GM21526 (cell line): ENCODE measurements at regions not wholly inside any gene's neighbourhood (a gene's known extent, or its start where the extent isn't known, plus 50 kb on each side); places are given as distances from the start of the nearest gene placed in this dataset.
A peak's percentile ranks its signal among the peaks of the same experiment; 100 is the strongest.
"Not testable (repeated sequence)": the region's sequence is repeated elsewhere in the genome, so short reads cannot be mapped to it uniquely, and the experiment has no call there.

Experiments
- ATAC-seq: cut with Tn5 transposase; IDR thresholded peaks from one replicate; pipeline ENCODE4 v1.9.1; 2021; ENCODE audit warnings: moderate library complexity; ENCODE audit not compliant: unreplicated experiment, low FRiP score

DNA sequence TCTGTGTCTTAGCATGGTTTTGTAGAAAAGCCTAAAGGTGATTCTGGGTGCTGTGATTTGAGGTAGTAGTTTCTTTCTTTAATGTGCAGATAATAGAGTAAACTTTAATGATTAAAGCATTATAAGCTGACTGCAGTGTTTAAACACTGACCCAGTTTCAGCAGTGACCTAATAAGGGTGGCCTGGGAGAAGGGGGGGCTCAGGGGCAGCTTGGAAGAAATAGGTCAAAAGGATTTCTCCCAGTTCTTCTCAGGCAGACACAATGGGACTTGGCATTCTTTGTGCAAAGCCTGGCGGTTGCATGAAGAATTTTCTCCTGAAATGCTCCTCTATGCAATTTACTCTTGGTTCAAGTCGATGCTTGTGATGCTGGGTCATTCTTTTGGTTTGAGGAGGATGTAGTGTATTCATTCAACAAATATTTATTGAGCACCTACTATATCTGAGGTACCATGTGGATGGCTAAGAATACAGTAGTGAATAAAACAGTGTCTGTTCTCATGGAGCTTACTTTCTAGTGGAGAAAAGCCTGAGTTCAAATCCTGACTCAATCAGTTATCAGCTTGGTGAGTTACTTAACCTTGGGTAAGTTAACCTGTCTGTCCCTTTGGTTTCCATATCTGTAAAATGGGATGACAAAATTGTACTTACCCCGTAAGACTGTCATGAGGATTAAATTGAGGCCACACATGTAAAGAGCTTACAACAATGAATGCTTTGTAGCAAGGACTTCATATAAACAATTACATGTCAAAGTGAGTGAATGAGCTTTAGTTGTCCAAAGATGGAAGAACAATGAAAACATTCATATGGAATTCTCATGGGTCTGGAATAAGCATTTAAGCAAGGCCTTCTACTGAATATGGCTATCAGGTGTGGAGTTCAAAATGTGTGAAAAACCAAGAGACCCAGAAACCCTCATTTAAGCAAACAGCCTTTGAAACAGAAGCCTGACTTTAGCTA, 210.2 kb downstream of the KCNRG start:
- no peak for ATAC-seq

- ATAC-seq, result peak; percentile 45
These were observed 211.4 kb downstream of the KCNRG start for GRCh38 chr13:50226515-50227155.

DNA sequence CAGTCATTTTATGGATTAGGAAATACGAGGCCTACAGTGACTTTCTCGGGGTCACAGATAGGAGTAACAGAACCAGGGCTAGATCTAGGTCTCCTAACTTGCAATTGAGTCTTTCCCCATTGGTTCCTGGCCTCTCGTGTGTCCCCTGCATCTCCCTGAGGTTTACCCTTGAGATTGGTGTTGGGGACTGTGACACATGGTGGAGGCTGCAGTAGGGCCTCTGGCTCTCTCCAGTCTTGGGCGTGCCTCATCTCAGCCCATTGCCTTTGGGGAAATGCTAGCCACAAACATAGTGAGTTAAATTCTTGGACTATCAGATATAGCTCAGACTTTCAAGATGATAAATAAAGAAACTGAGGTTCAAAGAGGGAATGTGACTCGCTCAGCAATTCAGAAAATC, 212.1 kb downstream of the KCNRG start:
- no peak for ATAC-seq

GRCh38 chr13:50228527-50228926, 213.3 kb downstream of the KCNRG start:
- ATAC-seq, result no peak

DNA sequence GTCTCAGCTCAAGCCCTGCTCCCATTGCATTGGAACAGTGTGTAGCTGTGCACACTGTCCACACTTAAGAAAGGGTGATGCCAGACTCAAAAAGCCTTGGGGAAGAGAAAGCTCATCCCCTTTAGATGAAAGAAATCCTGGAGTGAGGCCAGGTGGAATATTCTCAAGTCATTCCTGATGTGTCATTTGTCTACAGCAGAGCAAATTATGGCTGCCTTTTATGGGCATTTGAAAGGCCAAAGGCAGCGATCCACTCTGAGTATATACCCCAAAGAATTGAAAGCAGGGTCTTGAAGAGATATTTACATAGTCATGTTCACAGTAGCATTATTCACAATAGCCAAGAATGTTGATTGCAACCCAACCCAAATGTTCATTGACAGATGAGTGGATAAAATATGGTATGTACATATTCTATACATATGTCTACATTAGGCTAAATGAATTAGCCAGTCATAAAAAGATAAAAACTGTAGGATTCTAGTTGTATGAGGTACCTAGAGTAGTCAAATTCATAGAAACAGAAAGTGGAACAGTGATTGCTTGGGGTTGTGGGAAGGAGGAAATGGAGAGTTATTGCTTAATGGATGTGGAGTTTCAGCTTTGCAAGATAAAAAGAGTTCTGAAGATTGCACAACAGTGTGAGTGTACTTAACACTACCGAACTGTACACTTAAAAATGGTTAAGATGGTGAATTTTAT, 214.9 kb downstream of the KCNRG start:
- ATAC-seq, result no peak

DNA sequence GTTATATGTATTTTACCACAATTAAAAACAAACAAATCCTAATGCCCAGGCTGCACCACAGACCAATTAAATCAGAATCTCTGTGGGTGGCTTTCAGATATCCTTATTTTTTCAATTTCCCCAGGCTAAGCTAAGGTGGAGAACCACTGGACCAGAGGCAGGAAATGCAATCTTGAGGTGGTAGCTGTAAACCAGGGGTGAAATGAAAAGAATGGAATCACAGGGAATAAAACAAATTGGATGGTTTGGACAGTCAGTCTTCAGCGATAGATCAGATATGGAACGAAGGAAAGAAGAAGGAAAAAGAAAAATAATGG, 215.4 kb downstream of the KCNRG start:
- no peak for ATAC-seq

- not testable (repeated sequence) for ATAC-seq
These were observed 218.3 kb downstream of the KCNRG start for GRCh38 chr13:50233574-50233973.

DNA sequence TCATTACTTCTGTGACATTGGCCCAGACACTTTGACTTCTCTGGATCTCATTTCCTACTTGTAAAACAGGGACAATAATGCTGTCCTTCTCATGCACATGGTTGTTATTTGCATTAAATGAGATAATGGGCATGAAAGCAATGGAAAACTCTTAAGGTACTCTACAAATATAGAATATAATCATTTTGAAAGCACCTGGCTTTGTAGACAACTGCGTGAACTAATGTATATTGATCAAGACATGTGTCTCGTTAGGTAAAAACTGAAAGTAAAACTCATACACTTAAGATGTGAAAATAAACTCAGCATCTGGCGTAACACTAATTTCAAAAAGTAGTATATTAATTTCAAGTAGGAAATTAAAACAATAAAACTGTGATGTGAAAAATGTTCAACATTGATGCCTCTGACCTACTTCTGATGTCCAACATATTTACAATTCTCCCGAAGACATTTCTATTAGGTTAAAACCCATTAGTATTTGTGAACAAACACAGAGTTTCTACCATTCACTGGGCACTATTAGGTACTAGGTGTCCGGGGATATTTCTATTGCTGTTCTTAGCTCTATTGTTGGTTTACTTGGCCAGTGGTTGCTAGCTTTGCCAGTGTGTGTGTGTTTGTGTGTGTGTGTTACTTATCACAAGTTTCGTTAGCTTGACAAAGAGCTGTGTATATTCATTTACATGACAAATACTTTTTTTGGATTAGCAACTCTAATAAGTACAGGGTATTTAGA, 220.5 kb downstream of the KCNRG start:
- no peak for ATAC-seq

GRCh38 chr13:50236898-50237318, 221.7 kb downstream of the KCNRG start:
- peak; percentile 88 for ATAC-seq

- no peak for ATAC-seq
These were observed 223.7 kb downstream of the KCNRG start for GRCh38 chr13:50238922-50239321.

DNA sequence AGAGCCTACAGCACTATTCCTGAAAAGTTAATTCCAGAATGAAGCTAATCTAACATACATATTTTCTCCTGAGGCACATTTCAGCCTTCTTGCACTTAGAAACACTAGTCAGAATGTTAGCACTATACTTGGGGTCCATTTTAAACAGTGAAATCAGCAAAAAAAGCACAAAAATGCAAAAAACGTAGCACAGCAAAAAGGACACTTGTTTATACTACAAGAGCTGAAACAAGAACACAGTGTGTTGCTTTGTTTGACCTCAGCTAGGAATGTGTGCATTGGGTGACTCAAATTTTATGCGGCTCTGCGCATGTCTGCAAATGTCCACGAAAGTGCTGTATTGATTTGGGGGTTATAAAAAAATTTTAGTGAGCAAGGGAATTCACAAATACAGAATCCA, 226.2 kb downstream of the KCNRG start:
- ATAC-seq, result no peak

GRCh38 chr13:50243931-50244330, 228.7 kb downstream of the KCNRG start:
- no peak for ATAC-seq

GRCh38 chr13:50244355-50244712, 229.1 kb downstream of the KCNRG start:
- ATAC-seq, result no peak

DNA sequence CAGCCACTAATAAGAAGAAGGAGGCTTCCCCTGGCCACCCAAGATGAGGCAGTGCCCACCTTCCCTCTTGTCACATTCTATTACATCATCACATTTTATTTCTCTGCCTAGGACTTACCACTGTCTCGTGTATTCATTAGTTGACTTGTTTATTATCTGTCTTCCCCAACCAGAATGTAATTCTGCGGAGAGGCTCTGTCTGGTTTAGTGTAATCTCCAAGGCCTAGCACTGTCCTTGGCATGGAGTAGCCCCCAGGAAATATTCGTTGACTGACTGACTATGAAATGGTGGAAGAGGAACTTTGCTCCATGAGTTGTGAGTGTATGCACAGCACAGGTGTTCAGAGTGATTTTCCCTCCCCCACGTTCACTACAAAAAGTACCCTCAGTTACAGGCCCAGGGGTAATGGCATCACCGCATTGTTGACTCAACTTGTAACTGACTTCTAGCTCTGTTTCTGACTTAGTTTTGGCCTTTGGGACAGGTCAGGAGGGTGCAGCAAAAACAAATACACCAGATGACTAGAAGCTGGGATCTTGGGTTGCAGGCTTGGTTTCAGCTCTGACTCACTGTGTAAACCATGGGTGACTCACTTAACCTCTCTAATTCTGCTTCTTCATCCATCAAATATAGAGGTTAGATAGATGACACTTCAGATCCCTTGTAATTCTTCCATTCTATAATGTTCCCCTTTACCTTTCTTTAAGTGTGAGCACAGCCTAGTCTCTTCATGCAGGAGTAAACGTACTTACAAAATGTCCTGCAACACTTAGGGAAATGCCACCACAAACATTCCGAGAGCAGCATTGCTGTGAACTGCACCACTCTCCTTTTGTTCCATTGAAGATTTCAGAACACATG, 229.7 kb downstream of the KCNRG start:
- ATAC-seq, result peak; percentile 90

- ATAC-seq, result no peak
These were observed 232.0 kb downstream of the KCNRG start for GRCh38 chr13:50247223-50247622.

DNA sequence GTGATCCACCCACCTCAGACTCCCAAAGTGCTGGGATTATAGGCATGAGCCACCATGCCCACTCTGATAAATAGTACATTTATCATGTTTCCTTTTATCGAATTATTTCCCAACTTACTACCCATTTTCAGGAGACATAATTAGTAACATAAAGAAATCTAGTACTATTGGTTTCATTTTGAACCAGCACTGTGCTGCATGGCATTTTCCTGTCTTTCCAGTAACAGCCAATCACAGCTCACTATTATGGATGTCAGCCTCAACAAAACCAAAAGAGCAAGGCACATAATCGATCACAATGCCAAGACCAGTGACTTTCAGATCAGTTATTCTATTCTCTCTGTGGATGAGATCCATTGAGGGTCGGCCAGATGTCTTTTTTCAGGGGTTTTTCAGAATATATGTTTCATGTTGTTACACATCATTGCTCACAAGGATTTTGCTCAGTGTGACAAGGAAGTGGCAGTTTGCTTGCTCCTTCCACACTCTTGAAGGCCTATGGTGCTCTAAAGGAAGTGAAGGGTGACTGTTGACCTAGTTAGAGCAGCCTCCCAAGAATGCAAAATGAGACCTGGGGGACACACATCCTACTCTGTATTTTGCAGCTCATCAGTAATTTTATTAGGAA, 233.4 kb downstream of the KCNRG start:
- ATAC-seq, result no peak

DNA sequence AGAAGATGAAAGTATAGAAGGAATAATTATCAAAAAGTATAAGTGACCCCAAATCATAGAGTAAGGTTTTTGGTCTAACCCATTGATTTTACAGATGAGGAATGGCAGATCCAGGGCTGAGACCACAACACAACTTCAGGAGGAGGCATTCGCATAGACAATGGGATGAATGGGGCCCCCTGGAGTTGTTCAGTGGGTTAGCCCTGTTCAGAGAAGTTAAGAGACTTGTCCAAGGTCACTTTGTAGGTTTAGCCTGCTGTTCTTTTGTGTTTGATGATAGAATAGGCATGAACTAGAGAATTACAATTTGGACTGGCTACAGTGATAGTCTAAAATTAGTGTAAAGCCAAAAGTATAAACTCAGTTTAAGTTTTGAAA, 233.9 kb downstream of the KCNRG start:
- ATAC-seq, result no peak

GRCh38 chr13:50250401-50250800, 235.2 kb downstream of the KCNRG start:
- no peak for ATAC-seq

DNA sequence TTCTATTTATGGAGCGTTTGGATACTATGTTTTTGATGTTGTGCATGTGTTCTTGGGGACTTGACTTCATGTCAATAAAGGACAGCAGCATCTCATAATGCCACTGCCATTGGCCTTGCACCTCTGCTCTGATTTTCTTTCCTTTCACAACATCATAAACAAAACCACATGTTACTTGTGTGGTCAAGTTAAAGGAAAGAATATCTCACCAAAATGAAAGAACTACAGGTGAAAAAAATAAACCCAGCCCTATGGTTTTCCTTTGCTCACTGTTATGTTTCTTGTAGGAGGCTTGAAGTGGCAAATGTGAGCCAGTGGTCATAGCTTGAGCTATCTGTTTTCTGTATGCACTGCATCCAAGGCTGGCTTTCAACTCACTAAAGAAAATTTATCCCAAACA, 240.4 kb downstream of the KCNRG start:
- ATAC-seq, result no peak
